Left renal cortex interstitium (tissue), 4 donors: ENCODE measurements at regions not wholly inside any gene's neighbourhood (a gene's known extent, or its start where the extent isn't known, plus 50 kb on each side); places are given as distances from the start of the nearest gene placed in this dataset.
A peak's percentile ranks its signal among the peaks of the same experiment; 100 is the strongest.

Source experiments
- DNase-seq, 4 donors: peaks; one replicate each; pipeline ENCODE4 v3.0.0-alpha.2; 2013; ENCODE audit warnings: low read depth in 4 of 4, low spot score in 2 of 4, missing footprints in 1 of 4

DNA sequence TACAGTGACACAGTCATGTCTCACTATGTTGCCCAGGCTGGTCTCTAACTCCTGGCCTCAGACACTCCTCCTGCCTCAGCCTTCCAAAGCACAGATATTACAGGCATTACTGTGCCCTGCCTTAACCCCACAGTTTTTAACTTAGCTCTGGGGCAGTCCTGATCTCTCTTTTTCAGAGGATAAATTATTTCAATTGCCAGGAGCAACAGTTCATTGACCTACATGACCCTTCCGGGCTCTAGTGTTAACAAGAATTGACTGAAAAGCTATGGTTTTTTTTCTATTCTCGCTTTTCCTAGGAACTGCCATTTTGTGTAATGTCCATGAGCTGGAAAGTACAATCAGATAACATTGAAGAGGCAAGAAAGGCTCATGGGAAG, 92.8 kb downstream of the HNRNPLL start:
- DNase-seq = no peak

DNA sequence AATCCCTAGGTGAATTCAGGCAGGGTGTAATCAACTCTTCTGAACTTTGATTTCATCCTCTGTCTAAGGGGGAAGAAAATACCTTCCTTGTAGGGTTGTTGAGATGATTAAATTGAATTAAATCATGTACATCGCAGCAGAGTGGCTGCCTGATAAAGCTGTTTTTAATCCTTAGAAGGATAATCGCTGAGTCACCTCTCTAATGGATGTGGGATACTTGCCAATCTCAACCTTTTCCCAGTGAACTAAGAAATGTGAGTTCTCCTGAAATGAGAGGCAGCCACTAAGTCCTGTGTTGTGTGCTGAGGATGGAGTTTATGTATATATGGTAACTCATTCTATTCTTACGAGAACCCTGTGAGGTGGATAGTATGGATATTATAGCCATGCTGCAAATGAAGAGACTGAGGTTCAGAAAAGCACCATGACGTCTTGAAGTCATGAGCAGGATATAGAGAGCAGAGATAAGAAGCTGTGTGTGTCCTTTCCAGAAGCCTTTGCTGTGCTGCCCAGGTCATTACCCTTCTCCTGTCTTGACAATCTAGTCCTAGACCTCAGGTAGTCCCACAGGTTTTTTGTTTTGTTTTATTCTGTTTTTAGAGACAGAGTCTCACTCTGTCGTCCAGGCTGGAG, 93.3 kb downstream of the HNRNPLL start:
- no peak for DNase-seq

DNA sequence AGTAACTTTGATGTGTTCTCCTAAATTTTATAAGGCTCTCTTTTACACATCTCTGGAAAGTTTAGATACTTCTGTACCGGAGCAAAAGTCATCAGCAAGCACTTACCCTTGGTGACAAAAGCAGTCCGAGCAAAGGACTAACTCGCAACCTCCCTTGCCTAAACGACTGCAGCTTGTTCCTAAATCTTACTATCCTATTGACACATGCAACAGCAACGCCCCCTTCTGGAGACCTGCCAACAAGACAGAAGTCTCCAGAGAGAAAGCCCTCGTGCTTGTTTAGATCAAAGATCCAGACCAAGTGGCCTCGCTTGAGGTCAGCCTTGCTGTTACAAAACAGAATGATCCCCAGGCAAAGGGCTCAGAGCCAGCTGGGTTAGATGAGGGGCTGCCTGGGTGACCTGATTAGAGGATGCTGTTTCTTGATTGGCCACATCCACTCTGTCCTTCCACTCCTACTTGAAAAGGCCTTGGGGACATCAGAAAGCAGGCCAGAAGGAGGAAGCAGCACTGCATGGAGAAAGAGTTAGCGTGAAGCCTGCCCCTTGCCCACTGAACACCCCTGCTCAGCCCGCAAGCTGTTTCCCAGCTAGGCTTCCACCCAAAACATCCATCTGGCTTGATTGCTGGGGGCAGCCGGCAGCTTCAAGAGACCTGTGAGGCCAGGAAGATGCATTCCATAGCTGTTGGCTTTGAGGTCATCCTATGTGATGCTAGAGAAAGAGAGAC, 94.3 kb downstream of the HNRNPLL start:
- peak; percentile 67 to 84 (median 75) for DNase-seq

DNA sequence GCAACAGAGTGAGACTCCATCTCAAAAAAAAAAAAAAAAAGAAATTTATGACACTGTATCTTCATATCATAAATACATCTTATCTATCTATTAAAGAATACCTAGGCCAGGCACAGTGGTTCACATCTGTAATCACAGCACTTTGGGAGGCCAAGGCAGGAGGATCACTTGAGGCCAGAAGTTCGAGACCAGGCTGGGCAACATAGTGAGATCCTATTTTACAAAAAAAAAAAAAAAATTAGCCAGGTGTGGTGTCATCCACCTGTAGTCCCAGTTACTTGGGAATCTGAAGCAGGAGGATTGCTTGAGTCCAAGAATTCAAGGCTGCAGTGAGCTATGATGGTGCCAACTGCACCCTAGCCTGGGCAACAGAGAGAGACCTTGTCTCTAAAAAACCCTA, 95.0 kb downstream of the HNRNPLL start:
- DNase-seq = no peak

DNA sequence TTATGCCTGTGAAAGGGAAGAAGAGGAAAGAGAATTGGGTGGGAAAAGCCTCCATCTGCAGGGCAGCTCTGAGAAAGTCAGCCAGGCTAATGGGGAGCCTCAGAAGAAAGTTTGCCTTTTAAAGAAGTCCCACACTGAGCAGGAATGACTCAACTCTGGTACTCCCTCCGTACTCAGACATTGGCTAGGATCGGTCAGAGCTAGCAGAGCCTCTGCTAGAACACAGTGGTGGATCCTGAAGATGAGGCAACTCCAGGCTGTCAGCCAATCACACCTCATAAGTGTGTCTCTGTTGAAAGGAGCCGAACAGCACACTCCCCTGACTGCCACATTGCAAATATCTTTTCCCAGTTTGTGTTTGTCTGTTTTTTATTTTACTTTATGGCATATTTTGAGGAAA, 96.9 kb downstream of the HNRNPLL start:
- no peak for DNase-seq

DNA sequence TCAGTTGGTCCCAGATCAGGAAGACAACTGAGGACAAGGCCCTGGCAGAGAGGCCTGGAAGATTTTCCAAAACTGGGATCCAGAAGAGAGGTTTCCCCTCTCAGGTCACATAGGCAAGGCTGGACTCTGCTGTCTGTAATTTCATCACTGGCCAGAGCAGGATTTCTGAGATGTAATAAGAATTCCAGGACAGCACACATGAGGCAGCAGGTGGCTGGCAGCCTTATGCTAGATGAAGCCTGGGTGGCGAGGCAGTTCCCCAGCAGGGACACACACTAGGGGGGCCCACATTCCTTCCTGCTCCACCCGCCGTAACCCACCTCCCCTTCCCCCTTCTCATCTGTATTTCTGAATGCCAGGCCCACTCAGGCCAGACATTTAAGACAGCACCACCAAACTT, 98.6 kb downstream of the HNRNPLL start:
- DNase-seq = no peak

DNA sequence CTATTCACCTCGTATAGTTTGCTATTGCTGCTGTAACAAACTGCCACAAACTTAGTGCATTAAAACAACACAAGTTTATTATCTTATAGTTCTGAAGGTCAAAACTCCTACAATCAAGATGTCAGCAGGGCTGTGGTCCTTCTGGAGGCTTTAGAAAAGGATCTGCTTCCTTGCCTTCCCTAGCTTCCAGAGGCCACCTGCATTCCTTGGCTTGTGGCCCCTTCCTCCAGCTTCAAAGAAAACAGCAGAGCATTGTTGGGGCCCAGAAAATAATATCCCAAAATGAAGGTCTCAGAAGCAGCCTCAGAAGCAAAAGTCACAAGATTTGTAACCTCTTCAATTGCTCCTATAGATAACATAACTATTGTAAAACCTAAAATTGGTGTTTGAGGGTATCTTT, 100.6 kb downstream of the HNRNPLL start:
- DNase-seq = no peak

DNA sequence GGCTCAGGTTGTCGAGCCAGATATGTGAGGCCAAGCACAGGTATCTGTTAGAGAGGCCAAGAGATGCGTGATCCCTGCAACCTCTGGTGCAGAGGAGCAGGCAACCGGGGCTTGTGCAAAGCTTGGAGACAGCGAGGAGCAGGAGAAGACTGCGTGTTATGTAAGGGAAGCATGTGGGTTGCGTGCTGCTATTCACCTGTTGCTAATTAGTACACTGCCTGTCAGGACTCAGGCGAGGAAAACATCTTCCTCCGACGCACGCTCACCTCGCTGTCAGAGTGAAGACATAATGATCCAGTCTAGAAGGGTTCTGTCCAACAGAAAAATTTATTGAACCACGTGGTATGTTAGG, 102.5 kb downstream of the HNRNPLL start:
- no peak for DNase-seq

DNA sequence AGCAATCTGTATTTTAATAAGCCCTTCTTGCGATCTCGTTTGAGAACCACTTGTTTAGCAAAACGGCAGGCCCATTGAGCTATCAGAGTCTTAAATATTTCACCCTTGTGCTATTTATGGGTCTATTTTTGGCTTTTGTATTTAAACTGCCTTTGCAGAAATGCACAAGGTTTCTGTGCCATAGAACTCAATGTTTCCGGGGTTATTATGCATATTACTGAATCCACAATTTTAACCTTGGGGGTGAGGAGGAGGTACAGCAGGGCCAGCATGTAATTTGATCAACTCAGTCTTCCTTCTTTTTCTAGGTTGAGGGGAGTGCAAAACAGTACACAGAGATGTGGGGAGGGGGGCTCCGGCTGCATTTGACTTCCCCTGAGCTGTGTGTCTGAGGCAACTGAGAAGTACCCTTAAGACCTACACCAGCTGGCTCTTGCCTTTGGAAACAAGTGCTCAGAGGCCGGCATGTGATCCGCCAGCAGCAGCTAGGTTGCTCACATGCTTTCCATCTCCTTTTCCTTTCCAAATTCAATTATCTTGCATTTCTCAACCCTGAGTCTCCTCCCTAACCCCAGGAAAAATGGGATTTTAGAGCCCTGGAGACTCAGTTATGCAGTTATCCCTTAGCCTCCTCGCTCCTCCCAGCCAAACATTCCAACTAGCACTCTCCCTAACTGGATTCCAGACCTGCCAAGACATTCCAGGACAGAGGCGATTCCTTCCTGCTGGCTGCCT, 103.0 kb downstream of the HNRNPLL start:
- no peak for DNase-seq

DNA sequence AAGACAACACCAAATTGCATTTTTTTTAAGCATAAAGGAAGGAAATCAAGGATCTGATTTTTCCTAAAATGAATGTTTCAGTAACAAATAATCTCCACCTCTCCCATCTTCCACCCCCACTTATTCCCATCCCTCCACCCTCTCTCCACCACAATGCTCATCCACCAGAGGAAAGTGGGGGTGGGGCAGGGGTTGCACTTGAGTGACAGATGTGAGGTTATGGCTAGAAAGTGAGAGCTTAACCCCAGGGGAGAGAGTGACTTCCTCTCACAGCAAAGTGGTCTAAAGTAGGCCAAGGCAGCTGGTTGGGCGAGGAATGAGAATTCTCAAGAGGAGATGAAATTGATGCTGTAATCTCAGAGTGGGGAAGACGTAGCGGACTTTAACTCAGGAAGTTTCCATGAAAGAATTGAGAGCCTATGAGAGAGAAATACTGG, 104.7 kb downstream of the HNRNPLL start:
- DNase-seq = no peak

DNA sequence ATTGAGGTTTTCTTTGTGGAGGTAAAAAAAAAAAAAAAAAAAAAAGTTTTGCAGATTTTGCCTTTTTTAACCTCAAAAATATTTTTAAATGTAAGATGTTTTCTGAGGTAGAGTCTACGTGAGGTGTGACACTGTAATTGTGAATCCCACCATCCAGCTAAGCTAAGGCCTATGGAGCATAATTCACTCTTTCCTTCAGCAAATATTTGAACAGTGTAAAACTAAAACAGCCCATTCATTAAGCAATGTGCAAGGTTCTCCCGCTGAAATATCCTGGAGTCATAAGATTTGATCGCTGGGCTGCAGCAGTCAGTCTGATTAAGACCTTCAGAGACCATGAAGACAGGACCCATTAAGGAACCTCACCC, 105.1 kb downstream of the HNRNPLL start:
- no peak for DNase-seq

DNA sequence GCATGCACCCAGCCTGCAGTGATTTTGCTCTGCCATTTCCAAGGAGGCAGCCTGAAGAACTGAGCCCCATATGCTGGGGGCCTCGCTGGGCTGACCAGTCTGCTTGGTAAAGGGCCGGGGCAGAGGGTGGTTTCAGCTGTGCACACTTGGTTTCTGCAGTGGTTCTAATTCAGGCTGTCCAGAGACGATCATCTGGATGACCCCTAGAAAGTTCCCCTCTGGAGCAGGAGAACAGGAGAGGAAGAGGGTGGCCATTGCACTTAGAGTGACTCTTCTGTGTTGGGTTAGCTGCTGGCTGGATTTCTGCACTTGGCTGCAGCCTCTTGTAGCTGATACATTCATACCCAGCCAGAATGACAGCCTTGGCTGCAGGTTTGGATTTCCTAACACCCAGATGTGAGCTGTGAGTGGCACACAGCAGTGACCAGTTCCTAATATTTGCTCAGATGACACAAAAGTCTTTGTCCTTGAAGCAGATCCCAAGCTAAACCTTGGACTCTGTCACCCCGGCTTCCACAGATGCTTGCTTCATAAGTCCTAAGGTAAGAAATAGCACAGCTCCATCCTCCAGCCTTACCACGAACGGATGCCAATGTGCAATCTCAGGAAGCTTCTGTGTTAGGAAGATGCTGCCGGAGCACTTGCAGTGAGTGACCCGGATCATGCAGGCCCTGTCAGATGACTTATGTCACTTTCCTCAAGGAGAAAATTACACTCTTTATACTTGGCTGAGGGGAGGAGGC, 105.6 kb downstream of the HNRNPLL start:
- no peak for DNase-seq

DNA sequence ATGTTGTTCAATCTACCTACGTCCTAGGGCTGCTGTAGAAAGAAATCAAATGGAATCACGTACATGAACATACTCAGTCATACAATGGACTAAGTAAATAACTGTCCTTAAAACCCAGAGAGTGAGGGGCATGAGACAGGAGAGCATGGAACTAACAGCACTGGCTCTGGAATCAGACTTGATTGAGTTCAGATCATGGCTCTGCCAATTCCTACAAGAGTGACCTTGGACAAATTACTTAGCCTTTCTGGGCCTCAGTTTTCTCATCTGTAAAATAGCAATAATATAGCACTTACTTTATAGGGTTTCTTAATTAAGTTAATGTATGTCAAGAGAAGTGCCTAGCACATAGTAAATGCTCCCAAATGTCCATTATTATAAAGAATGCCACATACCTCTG, 106.8 kb downstream of the HNRNPLL start:
- DNase-seq = no peak

DNA sequence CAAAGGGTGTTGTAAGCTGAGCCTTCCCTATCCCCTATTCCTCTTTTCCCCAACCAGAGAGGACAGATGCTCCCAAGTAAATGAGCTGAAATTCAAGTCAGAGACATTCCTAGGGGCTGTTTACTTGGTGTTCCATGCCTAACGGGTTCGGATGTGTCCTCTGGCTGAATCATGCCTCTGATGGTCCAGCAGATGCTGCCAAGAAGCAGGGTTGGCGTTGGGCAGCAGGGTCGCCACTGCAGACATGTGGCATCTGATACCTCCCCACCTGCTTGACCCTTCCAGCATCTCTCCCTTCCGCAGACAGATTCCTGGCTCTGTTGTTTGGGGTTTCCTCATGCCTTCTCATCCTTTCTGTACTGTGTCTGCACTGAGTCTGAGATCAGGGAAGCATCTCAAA, 108.3 kb downstream of the HNRNPLL start:
- no peak for DNase-seq

DNA sequence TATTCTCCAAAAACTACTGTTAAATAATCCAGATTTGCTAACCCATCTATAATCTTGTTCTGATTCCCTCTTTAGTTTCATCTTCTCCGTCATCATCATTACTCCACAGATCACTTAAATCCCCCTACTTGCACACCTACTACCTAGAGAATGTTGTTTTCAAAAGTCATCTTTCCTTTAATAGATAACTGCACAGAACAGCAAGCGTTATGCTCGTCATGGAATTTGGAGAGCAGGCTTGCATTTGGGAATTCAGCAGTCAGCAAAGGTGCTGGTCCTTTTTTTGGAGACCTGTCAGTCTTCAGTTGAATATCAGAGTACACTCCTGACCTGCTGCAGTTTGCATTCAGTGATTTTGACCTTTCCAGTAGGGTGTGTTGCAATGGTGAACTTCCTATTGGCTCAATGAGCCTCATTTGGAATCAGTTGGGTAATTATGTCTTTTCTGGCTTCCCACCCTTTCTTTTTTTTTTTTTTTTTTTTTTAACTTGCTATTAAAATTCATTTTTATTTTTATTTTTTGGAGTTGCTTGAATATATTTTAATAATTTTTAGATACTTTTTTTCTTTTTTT, 110.6 kb downstream of the HNRNPLL start:
- DNase-seq = no peak

DNA sequence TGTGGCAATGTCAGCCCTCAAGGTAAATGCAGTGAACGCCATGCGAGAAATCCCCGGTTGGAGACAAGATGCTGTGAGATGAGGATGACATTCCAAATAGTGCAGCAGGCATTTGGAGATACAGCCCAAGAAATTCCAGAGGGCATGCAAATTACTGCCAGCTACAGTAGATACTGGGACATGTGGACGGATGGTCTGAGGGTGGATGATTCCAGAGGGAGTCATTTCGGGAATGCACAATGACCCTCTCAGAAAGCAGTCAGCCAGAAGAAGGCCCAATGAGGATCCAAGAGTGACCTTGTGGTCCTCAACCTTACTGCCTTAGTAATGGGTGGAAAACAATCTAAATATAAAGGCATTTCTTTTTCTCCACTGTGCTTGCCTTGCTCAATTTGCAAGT, 111.3 kb downstream of the HNRNPLL start:
- no peak for DNase-seq

DNA sequence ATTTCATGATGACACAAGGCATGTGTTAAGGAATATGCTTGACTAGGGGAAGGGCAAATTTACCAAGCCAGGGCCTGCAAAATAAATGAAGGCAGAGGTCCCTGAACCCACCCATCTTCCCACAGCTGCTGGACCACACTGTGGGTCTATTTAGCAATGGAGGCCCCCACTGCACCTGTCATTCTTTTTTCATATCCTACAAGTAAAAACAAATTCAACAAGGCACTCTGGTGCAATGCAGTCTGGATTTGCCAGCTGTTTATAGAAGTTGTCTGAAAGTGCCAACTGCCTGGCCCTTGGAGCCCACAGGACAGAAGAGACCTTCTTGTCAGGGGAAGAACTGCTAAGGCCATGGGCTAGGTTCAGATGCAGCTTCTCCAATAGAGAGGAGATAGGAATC, 112.8 kb upstream of the ATL2 start:
- DNase-seq = no peak

DNA sequence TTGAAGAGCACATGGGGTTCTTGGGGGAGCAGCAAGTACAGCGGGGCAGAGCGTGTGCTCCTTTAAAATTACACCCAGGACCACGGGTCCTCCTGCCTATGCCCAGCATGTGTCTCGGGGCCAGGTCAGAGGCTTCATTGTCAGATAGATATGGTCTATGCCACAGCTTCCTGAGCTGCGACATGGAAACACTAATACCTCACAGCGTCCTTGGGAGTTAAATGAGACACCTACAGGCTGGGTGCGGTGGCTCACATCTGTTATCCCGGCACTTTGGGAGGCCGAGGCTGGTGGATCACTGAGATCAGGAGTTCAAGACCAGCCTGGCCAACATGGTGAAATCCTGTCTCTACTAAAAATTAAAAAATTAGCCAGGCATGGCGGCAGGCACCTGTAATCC, 110.8 kb upstream of the ATL2 start:
- no peak for DNase-seq

DNA sequence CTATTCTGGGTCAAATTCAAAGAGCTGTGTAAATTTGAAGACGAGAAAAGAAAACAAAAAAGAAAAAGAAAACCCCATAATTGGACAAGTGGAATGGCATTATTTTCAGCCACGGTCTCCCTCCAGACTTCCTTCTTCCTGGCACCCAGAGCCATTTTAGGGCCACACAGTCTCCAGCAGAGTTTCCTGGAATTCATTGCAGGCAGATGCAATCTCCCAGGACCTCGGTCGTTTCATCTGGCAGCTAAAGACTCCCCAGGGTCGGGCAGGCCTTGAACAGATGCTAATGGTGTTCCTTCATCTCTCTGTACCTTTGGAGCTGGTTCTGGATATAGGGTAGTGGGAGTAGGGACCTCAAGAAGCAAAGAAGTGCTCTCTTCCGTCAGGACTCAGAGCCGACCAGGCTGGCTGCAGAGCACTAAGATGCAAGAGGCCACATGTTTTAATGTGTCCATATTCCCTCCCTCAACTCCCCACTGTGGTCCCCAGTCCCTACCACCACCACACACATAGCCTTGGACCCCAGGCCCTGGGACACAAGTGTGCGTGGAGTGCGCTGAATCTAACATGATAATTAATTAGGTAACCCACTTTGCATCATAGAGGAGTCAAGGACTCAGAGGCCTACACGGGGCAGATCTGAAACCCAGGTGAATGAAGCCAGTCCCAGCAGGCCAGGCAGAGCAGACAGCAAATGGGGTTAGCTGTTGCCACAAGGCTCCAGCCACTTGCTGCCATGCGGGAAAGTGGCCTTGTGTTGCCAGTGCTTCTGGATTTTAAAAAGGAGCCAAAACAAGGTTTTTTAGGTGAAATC, 109.3 kb upstream of the ATL2 start:
- DNase-seq = no peak

DNA sequence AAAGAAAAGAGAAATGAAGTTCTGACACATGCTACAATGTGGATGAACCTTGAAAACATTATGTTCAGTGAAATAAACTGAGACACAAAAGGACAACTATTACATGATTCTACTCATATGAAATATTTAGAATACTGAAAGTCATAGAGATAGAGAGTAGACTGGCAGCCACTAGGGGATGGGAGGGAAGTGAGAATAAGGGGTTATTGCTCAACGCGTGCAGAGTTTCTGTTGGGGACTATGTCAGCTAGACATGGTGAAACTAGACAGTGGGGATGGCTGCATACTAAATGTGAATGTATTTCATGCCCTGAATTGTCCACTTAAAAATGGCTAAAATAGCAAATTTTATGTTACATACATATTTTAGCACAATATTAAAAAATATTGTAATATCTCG, 108.7 kb upstream of the ATL2 start:
- no peak for DNase-seq
